ENCODE measurements at regions not wholly inside any gene's neighbourhood (a gene's known extent, or its start where the extent isn't known, plus 50 kb on each side); places are given as distances from the start of the nearest gene placed in this dataset.
A peak's percentile ranks its signal among the peaks of the same experiment; 100 is the strongest.
"Not testable (repeated sequence)": the region's sequence is repeated elsewhere in the genome, so short reads cannot be mapped to it uniquely, and the experiment has no call there.

DNA sequence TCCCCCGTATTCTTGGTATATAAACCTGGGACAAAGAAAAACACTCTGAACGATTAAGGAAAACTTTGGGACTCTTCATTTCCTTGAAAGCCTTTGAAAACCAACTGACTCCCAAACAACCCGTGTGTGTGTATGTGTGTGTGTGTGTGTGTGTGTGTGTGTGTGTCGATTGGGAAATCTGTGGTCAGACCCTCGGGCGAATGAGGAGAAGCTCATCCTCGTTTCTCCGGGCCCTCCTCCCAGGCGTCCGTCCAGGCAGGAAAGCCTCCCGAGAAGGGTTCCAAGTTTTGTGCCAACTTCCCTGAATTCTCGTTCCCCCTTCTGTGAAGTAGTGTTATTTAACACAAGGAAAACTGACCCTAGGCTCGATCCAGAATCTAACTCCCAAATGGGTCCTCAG, 4411.6 kb upstream of the TPTE start:
- WGBS = no CpG with 5 or more reads among the region's 13 CpGs
- peak overlapping the region in 2 of 4 donors; percentile 51 to 68 for H3K27ac ChIP-seq (replicated peaks in 1 of 4)
- H3K27me3 ChIP-seq; H3K4me3 ChIP-seq; H3K4me1 ChIP-seq; H3K36me3 ChIP-seq; H3K9me3 ChIP-seq; intact Hi-C loops (cut with DNase I): not testable (repeated sequence)
- peak in 1 of 2 donors; percentile 18 for TF ChIP-seq POLR2AphosphoS5 (IDR thresholded peaks at IDR 0.05)
- DNase-seq (ENCODE audit: extremely low spot score) = peak; percentile 88

DNA sequence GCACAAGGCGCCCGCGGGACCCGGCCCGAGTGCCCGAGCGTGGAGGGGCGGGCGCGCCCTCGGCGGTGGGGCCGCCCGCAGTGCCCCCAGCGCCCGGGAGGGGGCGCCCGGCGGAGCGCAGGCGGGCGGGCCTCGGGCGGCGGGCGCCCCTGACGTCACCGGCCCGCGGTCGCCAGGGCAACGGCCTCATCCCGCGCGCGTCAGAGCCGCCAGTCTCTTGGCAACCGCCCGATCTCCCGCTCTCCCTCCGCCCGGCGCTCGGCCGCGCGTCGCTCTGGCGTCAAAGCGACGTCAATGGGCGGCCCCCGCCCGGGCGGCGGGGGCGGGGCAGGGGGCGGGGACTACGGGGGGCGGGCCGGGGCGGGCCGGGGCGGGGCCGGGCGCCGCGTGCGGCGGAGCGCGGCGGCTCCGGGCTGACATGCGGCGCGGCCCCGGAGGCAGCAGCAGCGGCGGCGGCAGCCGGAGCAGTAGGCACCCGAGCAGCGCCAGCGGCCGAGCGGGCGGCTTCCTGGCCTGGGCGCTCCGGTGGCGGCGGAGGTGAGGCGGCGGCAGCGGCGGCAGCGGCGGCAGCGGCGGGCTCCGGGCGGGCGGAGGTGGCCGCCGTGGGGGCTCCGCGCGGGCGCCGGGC, 4410.6 kb upstream of the TPTE start:
- H3K4me1 ChIP-seq; H3K36me3 ChIP-seq; H3K27me3 ChIP-seq; DNase-seq (ENCODE audit: extremely low spot score); intact Hi-C loops (cut with DNase I); H3K9me3 ChIP-seq: not testable (repeated sequence)
- Histone ChIP-seq H3K27ac (replicated peaks in 1 of 4) (peak overlapping the region in 1 of 4 donors; percentile 62), H3K4me3 (peak overlapping the region in 2 of 4 donors; percentile 46)
- WGBS = no CpG with 5 or more reads among the region's 110 CpGs

DNA sequence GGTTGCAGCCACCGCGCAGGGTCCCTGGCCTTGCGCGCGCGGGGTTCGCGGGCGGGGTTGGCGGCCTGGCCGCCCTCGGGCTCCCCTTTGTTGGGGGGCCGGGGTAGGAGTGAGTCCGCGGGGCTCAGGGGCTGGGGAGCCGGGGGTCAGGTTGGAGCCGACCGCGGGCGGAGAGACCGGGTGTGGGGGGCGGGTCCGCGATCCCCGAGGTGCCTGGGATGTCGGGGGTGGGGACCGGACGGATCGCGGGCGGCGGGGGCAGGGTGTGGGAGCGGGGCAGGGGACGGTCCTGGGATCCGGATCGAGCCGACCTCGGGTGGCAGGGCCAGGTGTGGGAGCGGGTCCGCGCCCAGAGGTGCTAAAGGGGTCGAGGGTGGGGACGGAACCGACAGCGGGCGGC, 4410.0 kb upstream of the TPTE start:
- H3K4me1 ChIP-seq; H3K9me3 ChIP-seq; DNase-seq (ENCODE audit: extremely low spot score); H3K27me3 ChIP-seq; H3K36me3 ChIP-seq; intact Hi-C loops (cut with DNase I): not testable (repeated sequence)
- peak overlapping the region in 2 of 4 donors; percentile 51 to 62 for H3K27ac ChIP-seq (replicated peaks in 1 of 4)
- no CpG with 5 or more reads among the region's 46 CpGs for WGBS
- H3K4me3 ChIP-seq = peak overlapping the region in 3 of 4 donors; percentile 46 to 57 (median 46)

DNA sequence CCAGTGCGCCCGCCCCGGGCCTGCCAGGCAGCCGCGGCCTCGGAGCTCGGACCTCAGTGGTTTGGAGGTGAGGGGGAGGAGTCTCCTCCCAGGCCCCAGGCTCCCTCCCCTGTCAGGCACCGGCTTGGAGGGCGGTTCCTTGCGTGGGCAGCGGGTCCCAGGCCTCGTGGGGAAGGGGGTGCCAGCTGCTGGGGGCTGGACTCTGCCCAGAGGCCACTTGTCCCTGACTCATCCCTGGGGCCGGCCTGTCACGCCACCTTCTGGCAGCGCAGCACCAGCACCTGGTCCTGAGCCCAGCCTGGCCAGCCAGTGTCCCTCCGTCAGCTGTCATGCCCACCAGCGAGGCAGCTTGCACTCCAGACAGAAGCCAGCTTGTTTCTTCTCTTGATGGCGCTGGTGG, 4403.0 kb upstream of the TPTE start:
- H3K27ac ChIP-seq (replicated peaks in 1 of 4); intact Hi-C loops (cut with DNase I); H3K9me3 ChIP-seq; H3K4me1 ChIP-seq; H3K4me3 ChIP-seq; H3K27me3 ChIP-seq; H3K36me3 ChIP-seq; DNase-seq (ENCODE audit: extremely low spot score): not testable (repeated sequence)
- whole genome bisulfite sequencing = no CpG with 5 or more reads among the region's 18 CpGs

DNA sequence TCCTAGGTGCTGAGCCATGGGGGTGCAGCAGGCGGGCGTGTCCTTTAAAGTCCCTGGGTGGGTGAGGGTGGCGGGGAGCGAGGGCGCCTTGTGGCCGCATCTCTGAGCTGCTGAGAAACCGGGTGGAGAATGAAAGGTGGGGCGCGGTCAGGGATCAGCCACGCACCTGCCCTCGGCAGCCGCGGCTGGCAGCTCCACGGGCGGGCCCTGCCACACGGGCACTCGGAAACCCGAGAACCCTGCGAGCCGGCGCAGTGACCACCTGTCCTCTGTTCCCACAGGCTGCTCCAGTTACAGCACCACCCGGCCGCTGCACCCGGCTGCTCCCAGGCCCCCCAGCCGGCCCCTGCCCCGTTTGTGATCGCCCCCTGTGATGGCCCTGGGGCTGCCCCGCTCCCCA, 4400.5 kb upstream of the TPTE start:
- WGBS = no CpG with 5 or more reads among the region's 28 CpGs
- H3K27ac ChIP-seq (replicated peaks in 1 of 4); DNase-seq (ENCODE audit: extremely low spot score); intact Hi-C loops (cut with DNase I); H3K36me3 ChIP-seq; H3K27me3 ChIP-seq; H3K4me1 ChIP-seq; H3K9me3 ChIP-seq; H3K4me3 ChIP-seq: not testable (repeated sequence)

DNA sequence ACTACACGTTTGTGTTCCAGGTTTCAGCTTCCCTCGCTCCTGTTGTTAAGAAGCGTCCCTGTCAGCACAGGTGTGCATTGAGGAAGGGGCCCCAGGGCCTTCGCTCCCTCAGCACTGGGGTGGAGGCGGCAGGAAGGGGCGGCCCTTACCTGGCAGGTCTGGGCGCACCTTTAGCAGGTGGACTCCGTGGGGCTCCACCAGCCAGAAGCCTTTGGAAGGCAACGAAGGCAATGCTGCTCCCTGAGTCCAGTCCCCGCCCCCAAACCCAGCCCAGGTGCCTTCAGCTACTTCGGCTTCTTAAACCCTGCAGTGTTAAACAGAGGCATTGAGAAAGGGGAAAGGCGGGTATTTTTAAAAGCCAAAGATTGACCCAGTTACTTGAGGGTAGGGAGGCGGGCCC, 4398.8 kb upstream of the TPTE start:
- H3K27ac ChIP-seq (replicated peaks in 1 of 4); H3K27me3 ChIP-seq; H3K9me3 ChIP-seq; DNase-seq (ENCODE audit: extremely low spot score); intact Hi-C loops (cut with DNase I); H3K4me1 ChIP-seq; H3K36me3 ChIP-seq; H3K4me3 ChIP-seq: not testable (repeated sequence)
- WGBS = 78% methylated on average over 3 of the region's 13 CpGs

DNA sequence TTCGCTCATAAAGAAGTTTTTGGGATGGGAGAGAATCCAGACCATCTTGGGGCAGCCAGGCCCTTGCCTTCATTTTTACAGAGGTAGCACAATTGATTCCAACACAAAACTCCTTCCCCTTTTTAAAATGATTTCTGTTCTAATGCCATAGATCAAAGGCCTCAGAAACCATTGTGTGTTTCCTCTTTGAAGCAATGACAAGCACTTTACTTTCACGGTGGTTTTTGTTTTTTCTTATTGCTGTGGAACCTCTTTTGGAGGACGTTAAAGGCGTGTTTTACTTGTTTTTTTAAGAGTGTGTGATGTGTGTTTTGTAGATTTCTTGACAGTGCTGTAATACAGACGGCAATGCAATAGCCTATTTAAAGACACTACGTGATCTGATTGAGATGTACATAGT, 4398.2 kb upstream of the TPTE start:
- DNase-seq (ENCODE audit: extremely low spot score); H3K4me3 ChIP-seq; H3K9me3 ChIP-seq; H3K27ac ChIP-seq (replicated peaks in 1 of 4); H3K27me3 ChIP-seq; H3K36me3 ChIP-seq; intact Hi-C loops (cut with DNase I); H3K4me1 ChIP-seq: not testable (repeated sequence)
- no CpG with 5 or more reads among the region's 6 CpGs for WGBS

DNA sequence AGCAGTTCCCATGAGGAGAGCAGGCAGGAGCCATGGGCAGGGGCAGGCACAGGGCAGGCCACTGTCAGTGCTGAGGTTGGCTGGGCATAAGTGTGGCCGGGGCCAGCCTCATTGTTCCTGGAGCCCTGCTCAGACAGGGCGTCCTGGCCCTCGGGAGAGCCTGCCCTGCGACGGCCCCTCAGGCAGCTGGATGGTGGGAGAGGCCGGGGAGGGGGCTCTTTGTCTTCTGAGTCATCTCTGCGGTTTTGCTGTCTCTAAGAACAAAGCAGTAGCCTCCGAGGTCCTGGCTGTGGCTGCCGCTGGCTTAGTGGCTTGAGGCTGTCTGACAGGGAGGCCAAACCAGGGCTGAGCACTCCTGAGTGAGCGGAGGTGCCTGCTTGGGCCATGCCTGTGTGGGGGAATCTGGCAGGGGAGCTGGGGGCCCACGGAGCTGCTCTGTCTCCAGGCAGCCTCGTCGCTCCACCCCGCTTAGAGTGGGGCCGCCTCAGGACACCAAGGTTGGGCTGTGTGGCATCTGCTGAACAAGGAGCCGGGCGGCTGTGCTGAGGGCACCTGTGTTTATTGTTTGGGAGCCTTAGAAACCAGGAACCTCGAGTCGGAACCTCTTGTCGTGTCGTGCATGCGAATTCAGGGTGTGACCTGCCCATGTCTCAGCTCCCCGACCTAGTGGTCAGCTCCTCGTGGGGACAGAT, 4395.7 kb upstream of the TPTE start:
- H3K4me1 ChIP-seq; H3K9me3 ChIP-seq; H3K27me3 ChIP-seq; DNase-seq (ENCODE audit: extremely low spot score); intact Hi-C loops (cut with DNase I); H3K36me3 ChIP-seq; H3K27ac ChIP-seq (replicated peaks in 1 of 4); H3K4me3 ChIP-seq: not testable (repeated sequence)
- WGBS = no CpG with 5 or more reads among the region's 24 CpGs

DNA sequence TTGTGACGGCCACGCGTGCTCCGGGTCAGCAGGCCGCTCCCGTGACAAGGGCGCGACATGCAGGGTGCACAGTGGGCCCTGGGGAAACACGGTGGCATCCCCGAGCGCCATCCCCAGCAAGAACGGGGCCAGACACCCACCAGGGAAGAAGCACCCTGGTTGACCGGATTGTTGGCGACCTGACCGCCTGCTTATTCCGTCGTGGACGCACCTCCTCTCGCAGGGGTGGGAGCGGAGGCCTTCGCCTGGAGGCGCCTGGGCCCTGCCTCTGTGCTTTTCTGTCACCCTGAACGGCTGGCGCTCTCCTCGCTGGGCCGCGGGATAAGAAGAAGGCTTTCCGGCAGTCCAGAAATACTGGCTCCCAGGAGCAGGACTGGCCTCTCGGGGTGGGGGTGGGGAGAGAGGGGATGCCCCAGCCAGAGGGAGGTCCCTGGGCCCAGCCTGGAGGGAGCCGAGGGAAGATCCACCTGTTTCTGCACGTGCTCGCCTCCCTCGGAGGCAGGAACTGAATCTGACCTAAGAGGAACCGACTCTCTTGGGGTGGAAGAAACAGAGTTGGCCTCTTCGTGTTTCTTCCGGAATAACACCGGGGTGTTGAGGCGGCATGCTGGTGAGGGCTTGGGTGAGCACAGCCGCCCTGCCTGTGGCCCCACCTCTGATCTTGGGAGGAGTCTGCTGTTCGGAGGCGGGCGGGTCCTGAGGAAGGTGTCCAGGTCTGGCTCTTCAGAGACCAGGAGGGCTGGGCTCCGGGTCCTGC, 4394.2 kb upstream of the TPTE start:
- H3K4me1 ChIP-seq; H3K4me3 ChIP-seq; H3K27ac ChIP-seq (replicated peaks in 1 of 4); DNase-seq (ENCODE audit: extremely low spot score); H3K36me3 ChIP-seq; intact Hi-C loops (cut with DNase I); H3K27me3 ChIP-seq; H3K9me3 ChIP-seq: not testable (repeated sequence)
- no CpG with 5 or more reads among the region's 43 CpGs for WGBS

DNA sequence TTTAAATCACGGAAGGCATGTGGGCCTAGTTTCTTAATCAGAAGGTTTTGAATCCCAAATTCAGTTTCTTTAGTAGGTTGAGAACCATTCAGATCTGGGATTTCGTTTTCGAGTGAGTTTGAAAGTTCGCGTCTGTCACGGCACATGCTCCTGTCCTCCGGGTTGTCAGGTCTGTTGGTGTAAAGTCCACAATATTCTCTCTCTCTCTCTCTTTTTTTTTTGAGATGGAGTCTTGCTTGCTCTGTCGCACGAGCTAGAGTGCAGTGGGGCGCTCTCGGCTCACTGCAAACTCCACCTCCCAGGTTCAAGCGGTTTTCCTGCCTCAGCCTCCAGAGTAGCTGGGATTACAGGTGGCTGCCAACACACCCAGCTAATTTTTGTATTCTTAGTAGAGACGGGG, 4390.6 kb upstream of the TPTE start:
- DNase-seq (ENCODE audit: extremely low spot score); H3K9me3 ChIP-seq; H3K27me3 ChIP-seq; H3K27ac ChIP-seq (replicated peaks in 1 of 4); H3K36me3 ChIP-seq; intact Hi-C loops (cut with DNase I); H3K4me1 ChIP-seq; H3K4me3 ChIP-seq: not testable (repeated sequence)
- whole genome bisulfite sequencing = 83% methylated on average over 2 of the region's 13 CpGs

DNA sequence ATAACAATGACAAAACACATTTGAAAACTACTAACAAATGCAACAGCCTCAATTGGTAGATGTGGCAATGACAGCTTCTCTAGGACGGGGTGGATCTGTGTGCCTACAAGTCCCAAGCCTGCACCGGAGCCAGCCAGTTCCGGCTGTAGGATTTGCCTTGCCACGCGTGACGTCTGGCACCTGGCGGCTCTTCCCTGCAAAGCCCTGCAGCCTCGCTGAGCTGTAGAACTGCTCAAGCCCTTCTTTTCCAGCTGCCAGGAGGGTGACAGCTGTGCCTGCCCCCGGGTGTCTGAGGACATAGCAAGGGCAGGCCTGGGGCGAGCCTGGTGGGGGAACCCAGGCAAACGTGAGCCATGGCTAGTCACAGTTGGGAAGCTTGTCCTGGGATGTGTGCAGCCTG, 4388.0 kb upstream of the TPTE start:
- H3K36me3 ChIP-seq; DNase-seq (ENCODE audit: extremely low spot score); H3K9me3 ChIP-seq; H3K4me3 ChIP-seq; intact Hi-C loops (cut with DNase I); H3K4me1 ChIP-seq; H3K27me3 ChIP-seq; H3K27ac ChIP-seq (replicated peaks in 1 of 4): not testable (repeated sequence)
- no CpG with 5 or more reads among the region's 11 CpGs for WGBS

DNA sequence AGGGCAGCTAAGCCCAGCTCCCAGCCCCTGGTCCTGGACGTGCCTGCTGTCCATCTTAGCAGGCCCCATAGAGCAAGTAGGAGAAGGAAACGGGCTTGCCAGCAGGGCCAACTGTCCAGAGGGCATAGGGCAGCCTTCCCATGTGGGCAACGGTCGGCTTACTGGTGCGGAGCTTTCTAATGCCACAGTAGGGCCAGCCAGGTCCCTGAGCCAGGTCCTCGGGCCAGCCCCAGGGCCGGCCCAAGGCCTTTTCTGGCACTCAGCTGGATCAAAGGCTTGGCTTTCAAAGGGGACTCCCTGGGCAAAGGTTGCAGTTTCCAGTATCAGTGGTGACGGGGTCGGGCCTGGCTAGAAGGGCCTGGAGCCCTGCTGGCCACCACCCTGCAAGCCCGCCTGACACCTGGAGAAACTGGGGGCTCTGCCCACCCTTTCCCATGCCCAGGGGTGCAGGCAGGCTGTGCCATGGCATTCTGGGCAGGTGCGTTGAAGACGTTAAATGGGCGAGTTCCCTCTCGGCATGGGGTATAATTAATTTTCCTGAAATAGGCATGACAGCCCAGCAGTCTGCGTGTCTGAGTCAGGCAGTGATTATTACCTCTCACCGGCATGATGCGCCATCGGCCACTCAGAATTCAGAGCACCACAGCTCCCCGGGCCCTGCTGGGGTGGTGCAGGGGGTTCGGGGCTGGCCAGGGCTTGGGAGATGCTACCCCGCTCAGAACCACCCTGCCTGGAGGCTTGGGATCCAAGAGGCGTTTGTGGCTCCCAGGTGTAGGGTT, 4387.3 kb upstream of the TPTE start:
- H3K27me3 ChIP-seq; DNase-seq (ENCODE audit: extremely low spot score); H3K27ac ChIP-seq (replicated peaks in 1 of 4); intact Hi-C loops (cut with DNase I); H3K4me3 ChIP-seq; H3K9me3 ChIP-seq; H3K4me1 ChIP-seq; H3K36me3 ChIP-seq: not testable (repeated sequence)
- no CpG with 5 or more reads among the region's 22 CpGs for WGBS

Data from esophagus muscularis mucosa (tissue), 4 donors.